ENCODE measurements at regions not wholly inside any gene's neighbourhood (a gene's known extent, or its start where the extent isn't known, plus 50 kb on each side); places are given as distances from the start of the nearest gene placed in this dataset.

- H3K27me3 ChIP-seq (replicated peaks), result no peaks in the 10 kb centered on the region
- no peak overlapping the region for H3K27ac ChIP-seq
- no peaks in the 10 kb centered on the region for H3K36me3 ChIP-seq (replicated peaks)
- no peak overlapping the region for H3K4me3 ChIP-seq (ENCODE audit: low read depth, low read length)
- in situ Hi-C loops (cut with HindIII; ENCODE audit: low pct_ligation_motif_present, low sequenced_read_pairs), result no loop called here
- DNase-seq, result no peak
- no peak for TF ChIP-seq CTCF (IDR thresholded peaks at IDR 0.05; ENCODE audit: low read depth, low read length, missing control alignments)
Measured at GRCh38 chr6:108734271-108734922, 113.8 kb upstream of the ARMC2 start.

- Histone ChIP-seq H3K4me3 (ENCODE audit: low read depth, low read length) (no peak overlapping the region), H3K27ac (no peak overlapping the region), H3K27me3 (replicated peaks) (no peaks in the 10 kb centered on the region), H3K36me3 (replicated peaks) (no peaks in the 10 kb centered on the region)
- DNase-seq, result no peak
- in situ Hi-C loops (cut with HindIII; ENCODE audit: low pct_ligation_motif_present, low sequenced_read_pairs), result no loop called here
- TF ChIP-seq CTCF (IDR thresholded peaks at IDR 0.05; ENCODE audit: low read depth, low read length, missing control alignments), result no peak
Measured at GRCh38 chr6:108735310-108736001, 112.8 kb upstream of the ARMC2 start.

- in situ Hi-C loops (cut with HindIII; ENCODE audit: low pct_ligation_motif_present, low sequenced_read_pairs), result no loop called here
- Histone ChIP-seq H3K27ac (no peak overlapping the region), H3K4me3 (ENCODE audit: low read depth, low read length) (no peak overlapping the region), H3K36me3 (replicated peaks) (no peaks in the 10 kb centered on the region), H3K27me3 (replicated peaks) (no peaks in the 10 kb centered on the region)
- DNase-seq, result no peak
- no peak for TF ChIP-seq CTCF (IDR thresholded peaks at IDR 0.05; ENCODE audit: low read depth, low read length, missing control alignments)
Measured at GRCh38 chr6:108736002-108736361, 112.2 kb upstream of the ARMC2 start.

- peak; percentile 91 for DNase-seq
- no peaks in the 10 kb centered on the region for H3K27me3 ChIP-seq (replicated peaks)
- H3K4me3 ChIP-seq (ENCODE audit: low read depth, low read length), result no peak overlapping the region
- in situ Hi-C loops (cut with HindIII; ENCODE audit: low pct_ligation_motif_present, low sequenced_read_pairs), result no loop called here
- TF ChIP-seq CTCF (IDR thresholded peaks at IDR 0.05; ENCODE audit: low read depth, low read length, missing control alignments), result no peak
- peak overlapping the region; percentile 77 for H3K27ac ChIP-seq
- no peaks in the 10 kb centered on the region for H3K36me3 ChIP-seq (replicated peaks)
Measured at GRCh38 chr6:108736832-108737231, 111.4 kb upstream of the ARMC2 start.

- Histone ChIP-seq H3K36me3 (replicated peaks) (no peaks in the 10 kb centered on the region), H3K4me3 (ENCODE audit: low read depth, low read length) (no peak overlapping the region), H3K27me3 (replicated peaks) (no peaks in the 10 kb centered on the region), H3K27ac (peak overlapping the region; percentile 77)
- peak; percentile 99 for DNase-seq
- in situ Hi-C loops (cut with HindIII; ENCODE audit: low pct_ligation_motif_present, low sequenced_read_pairs), result no loop called here
- TF ChIP-seq CTCF (IDR thresholded peaks at IDR 0.05; ENCODE audit: low read depth, low read length, missing control alignments), result no peak
Measured at GRCh38 chr6:108737594-108738546, 110.4 kb upstream of the ARMC2 start.
